Testis (tissue), 2 donors: ENCODE measurements at regions not wholly inside any gene's neighbourhood (a gene's known extent, or its start where the extent isn't known, plus 50 kb on each side); places are given as distances from the start of the nearest gene placed in this dataset.

Experiments
- DNase-seq: peaks from one replicate; pipeline ENCODE4 v3.0.0-alpha.2; 2019
- H3K27ac ChIP-seq, 2 donors: fragments of 200-600 bp; sonication (generic); one replicate each; pipeline ENCODE4 v1.5.1; 2019
- H3K27me3 ChIP-seq: fragments of 200-600 bp; sonication (generic); one replicate; pipeline ENCODE4 v1.5.1; 2019
- H3K36me3 ChIP-seq: fragments of 200-600 bp; sonication (generic); one replicate; pipeline ENCODE4 v1.5.1; 2017; ENCODE audit warnings: low read depth; ENCODE audit errors: missing control alignments
- H3K4me1 ChIP-seq: fragments of 200-600 bp; sonication (generic); one replicate; pipeline ENCODE4 v1.5.1; 2019
- H3K4me3 ChIP-seq, 2 donors: fragments of 200-600 bp; sonication (generic); one replicate each; pipeline ENCODE4 v1.5.1; 2017 to 2019
- H3K9me3 ChIP-seq: fragments of 200-600 bp; sonication (generic); one replicate; pipeline ENCODE4 v1.5.1; 2017
- POLR2A ChIP-seq: fragments of 450-650 bp; IDR thresholded peaks from one replicate; pipeline ENCODE4 v1.6.1; 2017; ENCODE audit warnings: antibody characterized with exemption, mild to moderate bottlenecking, moderate library complexity
- WGBS, 2 donors: methylation state at CpG; one replicate each; pipeline ENCODE4 v1.1.5; 2018; 5-methylcytosine and 5-hydroxymethylcytosine counted together
- intact Hi-C: fragments of 100-400 bp; cut with DNase I; formaldehyde crosslinking; loops from one replicate; pipeline ENCODE4 v1.15.1; 2023; ENCODE audit warnings: low total_unique reads
- TF ChIP-seq, protein P1 (sequence below), 3 experiments: fragments of 450-650 bp in 2 of 3; fragments of 200-600 bp in 1 of 3; sonication (generic) in 1 of 3; IDR thresholded peaks; one replicate each; pipeline ENCODE4 v1.5.1; 2016 to 2019; ENCODE audit warnings: antibody characterized with exemption in 3 of 3, mild to moderate bottlenecking in 2 of 3, moderate library complexity in 1 of 3

DNA sequence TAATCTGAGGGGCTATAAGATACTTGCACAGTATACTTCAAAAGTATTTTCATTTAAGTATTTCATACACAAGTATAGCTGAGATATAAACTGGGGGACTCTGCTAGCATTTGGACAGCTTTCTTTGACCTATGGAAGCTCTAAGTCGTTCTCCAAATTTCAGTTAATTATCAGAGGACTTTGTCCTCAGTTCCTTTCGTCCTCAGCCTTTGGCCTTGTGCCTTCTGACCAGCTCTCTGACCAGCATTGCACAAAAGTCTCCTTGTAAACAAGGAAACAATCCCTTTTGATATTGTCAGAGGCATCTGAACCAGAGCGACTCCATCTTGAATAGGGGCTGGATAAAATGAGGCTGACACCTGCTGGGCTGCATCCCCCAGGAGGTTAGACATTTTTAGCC, 464.0 kb upstream of the FAM241A start:
- no peak overlapping the region for H3K4me3 ChIP-seq
- intact Hi-C loops = no loop called here
- H3K36me3 ChIP-seq = no peaks in the 10 kb centered on the region
- no peak overlapping the region for H3K27ac ChIP-seq
- DNase-seq = no peak
- H3K9me3 ChIP-seq = no peaks in the 10 kb centered on the region
- TF ChIP-seq, protein P1, sequence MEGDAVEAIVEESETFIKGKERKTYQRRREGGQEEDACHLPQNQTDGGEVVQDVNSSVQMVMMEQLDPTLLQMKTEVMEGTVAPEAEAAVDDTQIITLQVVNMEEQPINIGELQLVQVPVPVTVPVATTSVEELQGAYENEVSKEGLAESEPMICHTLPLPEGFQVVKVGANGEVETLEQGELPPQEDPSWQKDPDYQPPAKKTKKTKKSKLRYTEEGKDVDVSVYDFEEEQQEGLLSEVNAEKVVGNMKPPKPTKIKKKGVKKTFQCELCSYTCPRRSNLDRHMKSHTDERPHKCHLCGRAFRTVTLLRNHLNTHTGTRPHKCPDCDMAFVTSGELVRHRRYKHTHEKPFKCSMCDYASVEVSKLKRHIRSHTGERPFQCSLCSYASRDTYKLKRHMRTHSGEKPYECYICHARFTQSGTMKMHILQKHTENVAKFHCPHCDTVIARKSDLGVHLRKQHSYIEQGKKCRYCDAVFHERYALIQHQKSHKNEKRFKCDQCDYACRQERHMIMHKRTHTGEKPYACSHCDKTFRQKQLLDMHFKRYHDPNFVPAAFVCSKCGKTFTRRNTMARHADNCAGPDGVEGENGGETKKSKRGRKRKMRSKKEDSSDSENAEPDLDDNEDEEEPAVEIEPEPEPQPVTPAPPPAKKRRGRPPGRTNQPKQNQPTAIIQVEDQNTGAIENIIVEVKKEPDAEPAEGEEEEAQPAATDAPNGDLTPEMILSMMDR (IDR thresholded peaks at IDR 0.05) = no peak
- TF ChIP-seq POLR2A = no peak
- WGBS, 2 donors = 72 to 90% methylated on average over 2 to 3 of the region's 3 CpGs
- no peaks in the 10 kb centered on the region for H3K4me1 ChIP-seq
- no peaks in the 10 kb centered on the region for H3K27me3 ChIP-seq

DNA sequence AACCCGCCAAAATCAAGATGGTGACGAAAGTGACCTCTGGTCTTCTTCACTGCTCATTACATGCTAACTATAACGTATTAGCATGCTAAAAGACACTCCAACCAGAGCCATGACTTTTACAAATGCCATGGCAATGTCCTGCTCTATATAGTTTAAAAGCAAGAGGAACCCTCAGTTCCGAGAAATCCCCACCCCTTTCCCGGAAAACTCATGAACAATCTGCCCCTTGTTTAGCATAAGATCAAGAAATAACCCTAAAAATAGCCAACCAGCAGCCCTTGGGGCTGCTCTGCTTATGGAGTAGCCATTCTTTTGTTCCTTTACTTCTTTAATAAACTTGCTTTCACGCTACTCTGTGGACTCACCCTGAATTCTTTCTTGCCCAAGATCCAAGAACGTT, 463.5 kb upstream of the FAM241A start:
- H3K27ac ChIP-seq = no peak overlapping the region
- TF ChIP-seq, protein P1 (IDR thresholded peaks at IDR 0.05) = no peak
- TF ChIP-seq POLR2A = no peak
- no peak for DNase-seq
- WGBS, 2 donors = 95 to 97% methylated on average over 7 of the region's 7 CpGs
- no peaks in the 10 kb centered on the region for H3K36me3 ChIP-seq
- H3K4me3 ChIP-seq = no peak overlapping the region
- no peaks in the 10 kb centered on the region for H3K4me1 ChIP-seq
- no peaks in the 10 kb centered on the region for H3K27me3 ChIP-seq
- intact Hi-C loops = no loop called here
- H3K9me3 ChIP-seq = no peaks in the 10 kb centered on the region

DNA sequence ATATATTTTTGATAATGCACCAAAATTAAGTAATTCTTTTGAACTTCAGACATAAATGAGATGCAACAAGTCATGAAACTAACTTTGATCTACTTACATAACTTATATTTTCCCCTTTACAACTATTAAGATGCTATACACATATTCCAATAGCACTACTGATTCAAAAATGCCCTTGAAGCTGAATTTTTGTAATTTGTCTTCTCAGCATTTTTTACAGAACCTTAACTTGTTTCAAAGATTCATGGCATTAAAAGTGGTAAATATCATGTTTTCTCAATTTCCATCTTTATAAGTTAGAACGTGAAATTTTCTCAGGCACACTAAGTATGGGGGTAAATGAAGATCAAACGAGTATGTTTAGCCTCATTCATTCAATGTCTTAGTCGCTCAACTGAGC, 460.0 kb upstream of the FAM241A start:
- intact Hi-C loops = no loop called here
- WGBS, 2 donors = 93 to 95% methylated on average over 3 of the region's 3 CpGs

DNA sequence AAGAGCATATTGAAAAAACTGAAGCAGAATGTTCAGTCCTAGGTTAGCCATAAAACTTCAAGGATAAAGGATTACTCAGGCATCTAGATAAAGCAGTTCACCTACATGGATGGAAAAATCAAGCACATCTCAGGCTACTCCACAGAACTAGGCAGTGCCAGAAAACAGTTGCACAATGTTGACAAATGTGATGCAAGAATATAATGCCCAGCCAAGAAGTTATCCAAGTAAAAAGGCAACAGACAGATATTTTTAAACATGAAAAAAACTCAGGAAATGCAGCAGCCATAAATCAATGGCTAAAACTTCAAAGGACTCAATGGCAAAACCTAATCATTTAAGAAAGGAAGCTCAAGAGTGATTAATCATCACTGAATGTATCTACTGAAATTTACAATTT, 456.0 kb upstream of the FAM241A start:
- intact Hi-C loops = no loop called here
- DNase-seq = no peak

More for the DNA sequence above, 460.0 kb upstream of the FAM241A start:
- no peak for DNase-seq
- no peaks in the 10 kb centered on the region for H3K4me1 ChIP-seq
- no peak overlapping the region for H3K27ac ChIP-seq
- TF ChIP-seq, protein P1 (IDR thresholded peaks at IDR 0.05) = no peak
- TF ChIP-seq POLR2A = no peak
- H3K4me3 ChIP-seq = no peak overlapping the region
- no peaks in the 10 kb centered on the region for H3K9me3 ChIP-seq
- H3K36me3 ChIP-seq = no peaks in the 10 kb centered on the region
- no peaks in the 10 kb centered on the region for H3K27me3 ChIP-seq

DNA sequence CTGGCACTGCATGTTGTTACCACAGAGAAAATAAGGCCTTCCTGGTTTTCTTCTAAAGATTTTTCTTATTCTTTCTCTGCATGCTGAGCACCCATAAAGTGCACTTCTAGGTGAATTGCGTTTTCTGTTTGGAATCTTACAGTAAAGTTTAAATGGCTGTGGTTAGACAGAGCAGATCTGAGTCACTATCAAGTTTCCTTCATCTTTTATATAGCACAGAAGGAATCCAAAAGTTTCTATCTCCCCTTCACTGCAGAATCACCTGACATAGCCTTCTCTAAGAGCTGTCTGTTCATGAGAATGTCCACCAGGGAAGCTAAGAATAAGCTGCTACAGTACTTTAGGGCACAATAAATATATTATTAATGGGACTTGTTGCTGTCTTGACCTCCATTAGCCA, 455.5 kb upstream of the FAM241A start:
- 37 to 71% methylated on average over 1 of the region's 1 CpG for WGBS, 2 donors
- no peaks in the 10 kb centered on the region for H3K4me1 ChIP-seq
- no peak for TF ChIP-seq POLR2A
- TF ChIP-seq, protein P1 (IDR thresholded peaks at IDR 0.05) = no peak
- no peak overlapping the region for H3K4me3 ChIP-seq
- H3K9me3 ChIP-seq = no peaks in the 10 kb centered on the region
- no peak for DNase-seq
- H3K36me3 ChIP-seq = no peaks in the 10 kb centered on the region
- no peak overlapping the region for H3K27ac ChIP-seq
- H3K27me3 ChIP-seq = no peaks in the 10 kb centered on the region
- intact Hi-C loops = no loop called here

More for the DNA sequence above, 456.0 kb upstream of the FAM241A start:
- Histone ChIP-seq H3K27me3 (no peaks in the 10 kb centered on the region), H3K4me3 (no peak overlapping the region), H3K4me1 (no peaks in the 10 kb centered on the region), H3K36me3 (no peaks in the 10 kb centered on the region), H3K9me3 (no peaks in the 10 kb centered on the region), H3K27ac (no peak overlapping the region)
- TF ChIP-seq, protein P1 (IDR thresholded peaks at IDR 0.05) = no peak
- TF ChIP-seq POLR2A = no peak
